ENCODE measurements at regions not wholly inside any gene's neighbourhood (a gene's known extent, or its start where the extent isn't known, plus 50 kb on each side); places are given as distances from the start of the nearest gene placed in this dataset.

DNA sequence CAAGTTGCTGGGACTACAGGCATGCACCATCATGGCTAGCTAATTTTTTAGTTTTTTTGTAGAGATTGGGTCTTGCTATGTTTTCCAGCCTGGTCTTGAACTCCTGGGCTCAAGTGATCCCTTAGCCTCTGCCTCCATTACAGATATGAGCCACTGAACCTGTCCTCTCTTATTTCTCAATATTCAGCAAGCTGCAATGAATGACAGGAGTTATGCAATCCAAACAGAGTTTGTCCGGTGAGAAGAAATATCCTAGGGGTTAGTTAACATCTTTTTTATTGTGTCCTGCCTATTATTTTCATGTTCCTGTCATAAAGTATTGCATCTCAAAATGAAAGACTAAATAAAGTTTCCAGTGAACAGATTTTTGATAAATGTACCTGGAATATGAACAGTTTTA lies 1161.4 kb downstream of the OTOL1 start:
- H3K9me3 ChIP-seq, result no peaks in the 10 kb centered on the region
- H3K4me3 ChIP-seq, result no peak overlapping the region
- no peak for DNase-seq (ENCODE audit: low spot score in 2 of 2)
- 74 to 80% methylated on average over 1 of the region's 1 CpG for WGBS, 2 donors
- TF ChIP-seq POLR2A (IDR thresholded peaks at IDR 0.05), result no peak
- no peaks in the 10 kb centered on the region for H3K36me3 ChIP-seq
- H3K27ac ChIP-seq, result no peak overlapping the region
- no peaks in the 10 kb centered on the region for H3K27me3 ChIP-seq
- no peaks in the 10 kb centered on the region for H3K4me1 ChIP-seq

DNA sequence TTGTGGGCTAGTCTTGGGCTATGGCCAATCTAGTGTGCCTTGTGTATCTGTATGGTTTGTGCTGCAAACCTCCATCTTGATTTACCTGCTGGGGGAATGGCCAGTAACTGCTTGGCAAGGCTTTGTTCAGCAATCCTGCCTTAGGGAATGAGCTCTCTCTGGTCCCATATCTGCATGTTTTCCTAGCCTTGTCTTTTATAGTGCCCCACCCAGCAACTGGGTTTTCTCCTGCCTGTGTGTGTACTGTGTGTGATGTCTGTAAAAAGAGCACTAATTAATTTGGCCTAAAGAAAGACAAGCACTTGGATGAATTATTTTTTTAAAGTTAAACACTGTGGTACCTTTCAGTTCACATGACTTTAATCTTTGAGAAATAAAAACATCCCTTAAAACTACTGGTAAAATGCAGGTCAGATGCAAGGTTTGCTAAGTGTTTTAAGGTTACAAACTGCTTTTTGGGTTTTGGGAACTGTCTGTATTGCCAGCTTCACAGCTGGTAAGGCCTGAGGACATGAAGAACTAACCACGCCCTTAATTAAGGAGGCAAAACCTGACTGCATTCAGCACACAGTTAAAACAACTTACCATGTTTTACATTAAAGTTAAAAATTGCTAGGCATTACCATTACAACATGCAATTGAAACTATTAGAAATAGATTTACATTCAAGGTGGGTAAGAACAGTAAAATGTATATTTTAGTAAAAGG lies 1169.2 kb downstream of the OTOL1 start:
- H3K9me3 ChIP-seq, result no peaks in the 10 kb centered on the region
- no peaks in the 10 kb centered on the region for H3K36me3 ChIP-seq
- H3K27me3 ChIP-seq, result no peaks in the 10 kb centered on the region
- 85 to 93% methylated on average over 1 of the region's 1 CpG for WGBS, 2 donors
- no peak for DNase-seq (ENCODE audit: low spot score in 2 of 2)
- no peaks in the 10 kb centered on the region for H3K4me1 ChIP-seq
- H3K27ac ChIP-seq, result no peak overlapping the region
- no peak overlapping the region for H3K4me3 ChIP-seq
- no peak for TF ChIP-seq POLR2A (IDR thresholded peaks at IDR 0.05)
- TF ChIP-seq, protein P1, sequence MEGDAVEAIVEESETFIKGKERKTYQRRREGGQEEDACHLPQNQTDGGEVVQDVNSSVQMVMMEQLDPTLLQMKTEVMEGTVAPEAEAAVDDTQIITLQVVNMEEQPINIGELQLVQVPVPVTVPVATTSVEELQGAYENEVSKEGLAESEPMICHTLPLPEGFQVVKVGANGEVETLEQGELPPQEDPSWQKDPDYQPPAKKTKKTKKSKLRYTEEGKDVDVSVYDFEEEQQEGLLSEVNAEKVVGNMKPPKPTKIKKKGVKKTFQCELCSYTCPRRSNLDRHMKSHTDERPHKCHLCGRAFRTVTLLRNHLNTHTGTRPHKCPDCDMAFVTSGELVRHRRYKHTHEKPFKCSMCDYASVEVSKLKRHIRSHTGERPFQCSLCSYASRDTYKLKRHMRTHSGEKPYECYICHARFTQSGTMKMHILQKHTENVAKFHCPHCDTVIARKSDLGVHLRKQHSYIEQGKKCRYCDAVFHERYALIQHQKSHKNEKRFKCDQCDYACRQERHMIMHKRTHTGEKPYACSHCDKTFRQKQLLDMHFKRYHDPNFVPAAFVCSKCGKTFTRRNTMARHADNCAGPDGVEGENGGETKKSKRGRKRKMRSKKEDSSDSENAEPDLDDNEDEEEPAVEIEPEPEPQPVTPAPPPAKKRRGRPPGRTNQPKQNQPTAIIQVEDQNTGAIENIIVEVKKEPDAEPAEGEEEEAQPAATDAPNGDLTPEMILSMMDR (IDR thresholded peaks at IDR 0.05), result no peak
- TF ChIP-seq EP300 (IDR thresholded peaks at IDR 0.05), result no peak

DNA sequence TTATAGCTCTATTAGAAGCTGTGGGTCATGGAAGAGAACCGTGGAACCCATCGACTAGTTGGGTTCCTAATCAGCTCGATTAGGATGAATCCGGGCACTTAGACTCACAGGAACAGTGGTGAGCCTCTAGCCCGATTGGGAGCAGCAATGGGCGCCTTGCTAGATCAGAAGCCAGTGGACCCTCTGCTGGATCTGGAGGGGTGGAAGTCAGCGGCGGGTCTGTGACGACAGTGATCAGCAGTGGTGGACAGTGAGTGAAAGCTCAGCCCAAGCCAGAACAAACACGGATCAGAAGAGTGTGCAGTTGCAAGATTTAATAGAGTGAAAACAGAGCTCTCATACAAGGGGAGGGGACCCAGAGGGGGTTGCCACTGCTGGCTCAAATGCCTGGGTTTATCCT lies 1170.2 kb downstream of the OTOL1 start:
- Histone ChIP-seq H3K36me3 (no peaks in the 10 kb centered on the region), H3K27me3 (no peaks in the 10 kb centered on the region), H3K9me3 (no peaks in the 10 kb centered on the region), H3K4me1 (no peaks in the 10 kb centered on the region), H3K27ac (no peak overlapping the region), H3K4me3 (no peak overlapping the region)
- WGBS, 2 donors, result 96% methylated on average over 10 of the region's 10 CpGs
- TF ChIP-seq POLR2A (IDR thresholded peaks at IDR 0.05), result no peak
- TF ChIP-seq, protein P1 (IDR thresholded peaks at IDR 0.05), result no peak
- no peak for TF ChIP-seq EP300 (IDR thresholded peaks at IDR 0.05)
- DNase-seq (ENCODE audit: low spot score in 2 of 2), result no peak

DNA sequence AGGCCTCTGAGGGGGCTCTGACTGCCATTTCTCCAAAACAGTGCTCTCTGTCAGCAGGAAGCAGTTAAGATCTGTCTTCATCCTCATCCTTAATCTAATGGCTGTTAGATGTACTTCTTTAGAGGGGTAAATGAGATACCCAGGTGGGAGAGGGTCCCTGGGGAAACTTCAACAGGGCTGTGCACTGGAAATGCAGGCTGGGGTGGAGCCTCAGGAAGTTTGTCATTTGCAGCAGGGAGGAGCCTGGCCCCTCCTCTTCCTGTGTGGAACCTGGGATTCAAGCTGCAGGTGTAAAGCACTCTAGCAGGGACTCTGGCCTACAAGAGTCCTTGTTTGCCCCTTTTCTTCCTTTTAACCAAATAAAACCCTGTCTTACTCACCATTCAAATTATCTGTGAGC lies 1173.6 kb downstream of the OTOL1 start:
- no peak for DNase-seq (ENCODE audit: low spot score in 2 of 2)
- no peak overlapping the region for H3K27ac ChIP-seq

DNA sequence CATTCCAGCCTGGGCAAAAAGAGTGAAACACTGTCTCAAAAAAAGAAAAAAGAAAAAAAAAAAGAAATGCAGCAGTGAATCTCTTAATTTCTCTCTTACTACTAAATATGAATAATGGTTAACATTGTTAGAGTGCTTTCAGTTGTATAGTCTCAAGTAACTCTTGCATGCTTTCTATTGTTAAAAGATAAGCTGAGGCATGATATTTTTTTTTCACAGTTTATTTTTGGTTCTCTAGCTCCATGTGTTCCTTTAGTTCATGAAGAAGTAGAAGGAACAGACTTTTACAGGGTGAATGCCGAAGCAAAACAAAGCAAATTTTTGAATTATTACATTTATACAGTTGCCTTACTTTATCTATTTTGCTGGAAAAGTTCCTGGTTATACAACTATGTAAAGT lies 1180.9 kb downstream of the OTOL1 start:
- DNase-seq (ENCODE audit: low spot score in 2 of 2), result no peak
- no peak for TF ChIP-seq EP300 (IDR thresholded peaks at IDR 0.05)
- no peak for TF ChIP-seq POLR2A (IDR thresholded peaks at IDR 0.05)
- TF ChIP-seq, protein P1 (IDR thresholded peaks at IDR 0.05), result no peak
- Histone ChIP-seq H3K4me1 (no peaks in the 10 kb centered on the region), H3K36me3 (no peaks in the 10 kb centered on the region), H3K27ac (no peak overlapping the region), H3K27me3 (no peaks in the 10 kb centered on the region), H3K9me3 (no peaks in the 10 kb centered on the region), H3K4me3 (no peak overlapping the region)
- WGBS, 2 donors, result 57 to 70% methylated on average over 1 of the region's 1 CpG

More for the DNA sequence above, 1173.6 kb downstream of the OTOL1 start:
- H3K9me3 ChIP-seq, result no peaks in the 10 kb centered on the region
- no peaks in the 10 kb centered on the region for H3K4me1 ChIP-seq
- TF ChIP-seq POLR2A (IDR thresholded peaks at IDR 0.05) (no peak), EP300 (IDR thresholded peaks at IDR 0.05) (no peak)
- TF ChIP-seq, protein P1 (IDR thresholded peaks at IDR 0.05), result no peak
- no peak overlapping the region for H3K4me3 ChIP-seq
- H3K27me3 ChIP-seq, result no peaks in the 10 kb centered on the region
- no peaks in the 10 kb centered on the region for H3K36me3 ChIP-seq

DNA sequence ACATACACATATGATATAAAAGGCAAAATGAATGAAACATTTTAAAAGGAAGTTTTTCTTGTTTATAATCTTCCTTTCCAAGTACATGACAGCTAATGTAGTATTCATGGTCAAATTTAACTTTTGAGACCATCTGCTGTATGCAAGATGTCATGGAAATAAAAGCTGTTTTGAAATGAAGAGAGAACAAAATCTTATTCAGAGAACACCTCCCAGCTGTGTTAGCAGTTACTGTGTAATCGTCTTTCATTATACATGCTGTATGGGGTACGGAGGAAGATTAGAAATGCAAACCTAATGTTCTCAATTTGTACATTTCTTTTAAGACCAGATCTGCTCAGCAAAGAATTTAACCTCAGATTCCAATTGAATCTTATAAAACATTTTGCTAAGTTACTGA lies 1182.3 kb downstream of the OTOL1 start:
- Histone ChIP-seq H3K4me1 (no peaks in the 10 kb centered on the region), H3K36me3 (no peaks in the 10 kb centered on the region), H3K27ac (no peak overlapping the region), H3K27me3 (no peaks in the 10 kb centered on the region), H3K4me3 (no peak overlapping the region), H3K9me3 (no peaks in the 10 kb centered on the region)
- 41 to 51% methylated on average over 2 of the region's 2 CpGs for WGBS, 2 donors
- TF ChIP-seq, protein P1 (IDR thresholded peaks at IDR 0.05), result no peak
- TF ChIP-seq POLR2A (IDR thresholded peaks at IDR 0.05), result no peak
- no peak for TF ChIP-seq EP300 (IDR thresholded peaks at IDR 0.05)
- no peak for DNase-seq (ENCODE audit: low spot score in 2 of 2)

Measured in tibial nerve (tissue), 4 donors.